Stimulated activated CD4-positive, alpha-beta T cell treated with anti-CD3 and anti-CD28 coated beads, Interleukin-2, amount 100 ng/mL, for 48 hours (primary cell): ENCODE measurements at regions not wholly inside any gene's neighbourhood (a gene's known extent, or its start where the extent isn't known, plus 50 kb on each side); places are given as distances from the start of the nearest gene placed in this dataset.
"Not testable (repeated sequence)": the region's sequence is repeated elsewhere in the genome, so short reads cannot be mapped to it uniquely, and the experiment has no call there.

Source experiments
- DNase-seq, 2 donors: peaks; one replicate each; pipeline ENCODE4 v3.0.0-alpha.2; 2020

- DNase-seq = no peak
These were observed 1066.5 kb downstream of the PLOD2 start for GRCh38 chr3:145094355-145094941.

DNA sequence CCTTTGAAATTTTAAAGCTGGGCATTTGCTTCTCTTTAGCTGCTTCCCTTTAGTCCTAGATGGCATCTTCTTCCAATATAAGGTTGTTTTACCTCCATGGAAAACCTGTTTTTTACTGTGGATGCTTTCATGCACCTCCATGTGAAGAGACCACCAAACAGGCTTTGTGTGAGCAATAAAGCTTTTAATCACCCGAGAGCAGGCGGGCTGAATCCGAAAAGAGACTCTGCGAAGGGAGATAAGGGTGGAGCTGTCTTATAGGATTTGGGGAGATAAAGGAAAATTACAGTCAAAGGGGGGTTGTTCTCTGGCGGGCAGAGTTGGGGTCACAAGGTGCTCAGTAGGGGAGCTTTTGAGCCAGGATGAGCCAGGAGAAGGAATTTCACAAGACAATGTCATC, 1049.8 kb downstream of the PLOD2 start:
- DNase-seq = not testable (repeated sequence)

- DNase-seq = no peak
These were observed 1044.2 kb downstream of the PLOD2 start for GRCh38 chr3:145116769-145117168.

DNA sequence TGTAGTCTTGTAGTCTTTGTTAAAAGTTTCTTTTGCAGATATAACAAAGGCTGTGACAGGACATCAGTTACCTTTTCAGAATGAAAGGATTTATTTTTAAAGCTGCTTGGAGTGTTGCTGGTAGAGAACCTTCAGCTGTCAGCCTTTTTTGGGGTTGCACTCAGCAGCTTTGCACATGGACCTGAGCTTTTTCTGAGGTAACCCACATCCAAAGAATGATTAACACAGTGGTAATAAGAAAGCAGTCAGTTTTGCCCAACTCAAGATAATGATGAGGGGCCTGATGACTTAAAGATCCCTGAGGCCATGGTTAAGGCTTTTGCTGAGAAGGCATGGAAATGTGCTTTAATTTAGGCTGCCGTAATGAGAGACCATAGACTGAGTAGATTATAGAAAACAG, 1042.7 kb downstream of the PLOD2 start:
- DNase-seq = no peak

DNA sequence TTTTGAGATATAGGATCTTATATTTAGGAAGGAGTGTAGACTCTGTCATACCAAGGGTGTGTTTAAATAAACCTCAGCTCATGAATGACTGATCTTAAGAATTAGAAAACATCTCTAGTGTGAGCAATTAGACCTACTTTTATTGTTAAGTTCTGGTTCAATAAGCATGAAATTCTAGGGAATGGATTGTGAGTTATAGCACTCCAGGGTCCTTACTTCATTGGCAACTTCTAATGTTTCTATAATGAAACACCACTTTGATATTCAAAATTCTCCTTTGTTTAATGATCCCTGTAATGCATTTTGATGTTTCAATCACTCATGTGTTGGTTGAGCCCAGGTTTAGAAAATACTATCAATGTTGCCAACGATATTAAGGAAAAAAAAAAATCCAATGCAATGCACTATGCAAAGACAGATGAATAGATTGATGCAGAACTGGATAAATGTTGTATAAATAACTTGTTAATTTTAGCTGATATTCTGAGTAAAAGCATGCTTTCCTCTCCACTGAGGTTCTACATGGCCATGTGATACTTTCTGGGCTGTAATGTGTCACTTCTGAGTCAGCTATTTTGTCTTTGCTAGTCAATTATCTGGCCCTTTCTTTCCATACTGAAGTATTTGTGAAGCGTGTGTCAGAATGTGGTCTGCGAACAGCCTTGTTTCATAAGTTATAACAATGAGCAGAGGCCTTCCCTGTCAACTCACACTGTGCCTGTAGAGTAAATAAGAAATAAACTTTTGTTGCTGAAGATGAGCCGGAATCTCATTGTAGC, 1035.9 kb downstream of the PLOD2 start:
- DNase-seq = no peak

DNA sequence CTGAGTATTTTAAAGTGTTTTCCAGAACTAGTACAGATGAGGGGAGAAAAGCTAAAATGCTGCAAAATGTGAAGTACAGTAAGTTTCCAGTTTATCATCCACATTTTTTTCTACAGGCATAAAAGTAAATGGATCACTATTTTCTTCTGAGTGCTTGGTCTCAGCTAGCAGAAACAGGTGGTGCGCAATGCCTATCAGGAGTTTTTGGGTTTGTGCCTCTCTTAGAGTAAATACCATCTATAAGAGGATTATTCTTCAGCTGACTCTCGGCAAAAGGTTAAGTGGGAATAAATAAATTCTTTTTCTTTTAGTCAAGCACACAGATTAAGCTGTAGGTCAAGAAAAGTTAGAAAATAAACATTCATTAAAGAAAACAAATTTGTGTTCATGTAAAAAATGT, 1027.7 kb downstream of the PLOD2 start:
- no peak for DNase-seq

GRCh38 chr3:145134738-145135137, 1026.2 kb downstream of the PLOD2 start:
- no peak for DNase-seq

DNA sequence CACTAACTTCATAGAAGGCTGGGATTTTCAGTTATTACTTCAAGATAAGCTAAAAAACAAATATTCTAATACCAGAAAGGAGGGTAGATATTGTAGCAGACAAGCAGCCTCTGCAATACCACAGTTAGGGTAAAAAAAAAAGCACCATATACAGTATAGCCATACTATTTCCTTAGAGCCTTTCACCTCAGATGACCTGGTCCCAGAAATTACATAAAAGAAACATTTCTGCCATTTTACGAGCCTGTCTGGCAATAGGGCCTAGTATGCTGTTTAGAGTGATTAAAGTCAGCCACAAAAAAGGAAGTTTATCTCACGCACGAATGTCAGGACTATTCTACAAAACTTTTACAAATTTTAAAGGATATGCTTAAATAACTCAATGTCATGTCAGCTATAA, 1016.6 kb downstream of the PLOD2 start:
- DNase-seq = no peak

- no peak for DNase-seq
These were observed 1015.5 kb downstream of the PLOD2 start for GRCh38 chr3:145145461-145145860.

- DNase-seq = no peak
These were observed 1001.3 kb downstream of the PLOD2 start for GRCh38 chr3:145159640-145160039.

- no peak for DNase-seq
These were observed 990.9 kb downstream of the PLOD2 start for GRCh38 chr3:145170121-145170520.

- DNase-seq = no peak
These were observed 985.4 kb downstream of the PLOD2 start for GRCh38 chr3:145175626-145176025.

DNA sequence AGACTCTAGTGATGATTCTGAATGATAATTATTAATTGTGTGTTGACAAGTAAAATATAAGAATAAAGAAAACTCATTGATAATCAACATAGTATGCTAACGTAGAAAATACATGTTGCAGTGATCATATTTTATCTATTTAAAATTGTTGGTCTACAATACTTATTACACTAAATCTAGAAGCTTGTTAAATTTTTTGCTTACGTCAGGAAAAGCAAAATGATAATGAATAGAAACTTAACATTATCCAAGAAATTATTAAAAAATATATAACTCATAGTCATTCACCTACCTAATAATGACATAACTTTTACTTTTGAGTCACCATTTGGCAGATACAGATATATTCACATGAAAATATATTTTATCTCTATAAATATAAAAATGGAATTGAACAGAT, 984.1 kb downstream of the PLOD2 start:
- DNase-seq = no peak

DNA sequence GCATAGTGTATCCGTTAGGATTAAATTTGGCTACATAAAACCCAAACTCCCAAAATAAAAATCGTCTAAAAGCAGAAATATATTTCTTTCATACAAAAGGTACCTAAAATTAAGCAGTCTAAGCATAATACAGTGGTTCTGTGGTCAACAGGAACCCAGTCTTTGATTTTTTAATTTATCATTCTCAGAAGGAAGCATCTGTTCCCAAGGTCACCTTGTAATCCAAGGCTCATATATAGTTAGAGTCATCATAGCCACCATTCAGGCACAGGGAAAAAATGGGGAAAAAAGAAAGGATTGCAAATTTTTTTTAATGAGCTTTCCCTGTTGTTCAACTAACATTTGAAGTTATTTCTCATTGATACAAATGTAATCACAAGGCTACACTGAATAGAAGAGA, 983.2 kb downstream of the PLOD2 start:
- no peak for DNase-seq

GRCh38 chr3:145182196-145182911, 978.6 kb downstream of the PLOD2 start:
- no peak for DNase-seq

- no peak for DNase-seq
These were observed 977.7 kb downstream of the PLOD2 start for GRCh38 chr3:145183261-145183660.

GRCh38 chr3:145188079-145188770, 972.8 kb downstream of the PLOD2 start:
- DNase-seq = no peak

GRCh38 chr3:145190138-145190537, 970.8 kb downstream of the PLOD2 start:
- DNase-seq = no peak

DNA sequence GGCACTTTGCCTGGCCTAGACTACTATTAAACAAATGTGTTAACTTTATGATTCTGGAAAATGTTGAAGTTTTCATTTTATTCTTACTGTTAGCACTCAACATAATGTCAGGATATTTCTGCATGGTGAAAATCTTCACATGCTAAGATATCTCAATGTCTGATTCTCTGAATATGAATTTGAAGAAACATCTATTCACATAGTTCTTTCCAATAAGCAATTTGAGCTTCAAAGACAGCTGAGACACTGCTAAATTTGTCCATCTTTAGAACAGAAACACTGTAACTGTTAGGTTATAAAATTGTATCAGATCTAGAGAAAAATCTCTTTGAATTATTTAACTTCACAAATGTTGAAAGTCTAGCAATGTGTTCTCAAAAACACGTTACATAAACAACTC, 970.2 kb downstream of the PLOD2 start:
- DNase-seq = no peak

DNA sequence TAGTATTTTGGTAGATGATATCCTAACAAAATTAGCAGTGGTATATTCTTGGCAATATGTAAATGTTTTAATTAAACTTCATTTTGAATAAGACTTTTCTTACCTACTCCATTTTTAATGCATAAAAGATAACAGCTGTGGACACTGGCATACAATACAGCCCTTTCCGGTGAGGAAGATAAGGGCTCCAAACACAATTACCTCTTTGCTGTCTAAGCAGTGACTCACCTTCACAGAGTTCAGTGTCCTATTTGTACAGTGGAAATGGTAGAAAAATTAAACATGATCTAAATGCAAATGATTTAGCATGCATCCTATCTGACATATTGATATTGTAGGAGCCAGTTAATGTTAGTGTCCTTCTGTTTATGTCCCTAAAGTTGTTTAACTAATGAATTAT, 969.4 kb downstream of the PLOD2 start:
- DNase-seq = no peak

- DNase-seq = no peak
These were observed 963.7 kb downstream of the PLOD2 start for GRCh38 chr3:145197051-145197820.

DNA sequence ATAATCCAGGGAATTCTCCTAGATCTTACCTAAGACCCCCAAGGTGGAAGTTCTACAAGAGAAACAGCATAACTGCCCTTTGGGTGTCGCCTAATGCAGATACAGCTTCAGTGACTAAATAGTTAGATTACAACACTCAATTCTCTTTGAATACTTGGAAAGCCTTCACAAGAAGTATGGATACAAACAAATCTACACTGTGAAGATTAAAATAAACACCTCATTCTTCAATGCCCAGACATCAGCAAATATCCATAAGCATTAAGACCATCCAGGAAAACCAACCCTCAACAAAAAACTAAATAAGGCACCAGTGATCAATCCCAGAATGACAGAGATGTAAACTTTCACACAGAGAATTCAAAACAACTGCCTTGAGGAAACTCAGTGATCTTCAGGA, 963.2 kb downstream of the PLOD2 start:
- DNase-seq = no peak

DNA sequence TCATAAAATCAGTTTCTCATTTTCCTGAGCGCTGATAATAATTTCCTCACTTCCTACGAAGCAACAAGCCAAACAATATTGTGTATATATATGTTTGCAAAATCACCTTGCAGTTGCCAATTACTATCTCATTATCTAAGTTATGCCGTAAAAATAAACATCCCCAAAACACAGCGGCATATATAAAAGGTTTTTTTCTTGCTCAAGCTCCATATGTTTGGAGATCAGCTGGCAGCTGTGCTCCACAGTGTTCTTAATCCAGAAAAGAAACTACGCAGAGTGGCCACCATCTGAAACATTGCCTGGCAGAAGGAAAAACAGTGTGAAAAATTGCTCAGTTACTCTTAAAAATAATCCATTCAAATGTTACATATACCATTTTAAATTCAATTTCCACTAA, 951.4 kb downstream of the PLOD2 start:
- no peak for DNase-seq
